ENCODE measurements at regions not wholly inside any gene's neighbourhood (a gene's known extent, or its start where the extent isn't known, plus 50 kb on each side); places are given as distances from the start of the nearest gene placed in this dataset.

- peaks cover 11% of the 10 kb centered on the region for H3K9me3 Mint-ChIP-seq
- H3K27me3 Mint-ChIP-seq (ENCODE audit: low read depth) = no peaks in the 10 kb centered on the region
- no peaks in the 10 kb centered on the region for H3K36me3 Mint-ChIP-seq (ENCODE audit: low read depth)
- H3K4me1 Mint-ChIP-seq = peaks cover 5% of the 10 kb centered on the region
- no peak overlapping the region for H3K4me3 Mint-ChIP-seq
- no peak overlapping the region for H3K27ac Mint-ChIP-seq (ENCODE audit: unreplicated experiment)
- DNase-seq (ENCODE audit: low read depth, low spot score) = no peak
- TF ChIP-seq CTCF (conservative IDR thresholded peaks at IDR 0.05) = no peak
These were observed 157.4 kb upstream of the CTNNB1 start for GRCh38 chr3:41041899-41042298.

GRCh38 chr3:41044523-41044922 is 154.8 kb upstream of the CTNNB1 start:
- Mint-ChIP-seq H3K36me3 (ENCODE audit: low read depth) (peaks cover 3% of the 10 kb centered on the region), H3K9me3 (peaks cover 23% of the 10 kb centered on the region), H3K27me3 (ENCODE audit: low read depth) (no peaks in the 10 kb centered on the region), H3K27ac (ENCODE audit: unreplicated experiment) (no peak overlapping the region), H3K4me1 (peaks cover 5% of the 10 kb centered on the region), H3K4me3 (no peak overlapping the region)
- DNase-seq (ENCODE audit: low read depth, low spot score) = no peak
- TF ChIP-seq CTCF (conservative IDR thresholded peaks at IDR 0.05) = no peak

- no peaks in the 10 kb centered on the region for H3K27me3 Mint-ChIP-seq (ENCODE audit: low read depth)
These were observed 153.8 kb upstream of the CTNNB1 start for GRCh38 chr3:41045491-41045890.

GRCh38 chr3:41050144-41050543 is 149.2 kb upstream of the CTNNB1 start:
- no peak overlapping the region for H3K4me3 Mint-ChIP-seq
- peaks cover 26% of the 10 kb centered on the region for H3K9me3 Mint-ChIP-seq
- H3K27me3 Mint-ChIP-seq (ENCODE audit: low read depth) = no peaks in the 10 kb centered on the region
- TF ChIP-seq CTCF (conservative IDR thresholded peaks at IDR 0.05) = no peak
- peaks cover 3% of the 10 kb centered on the region for H3K36me3 Mint-ChIP-seq (ENCODE audit: low read depth)
- DNase-seq (ENCODE audit: low read depth, low spot score) = no peak
- H3K27ac Mint-ChIP-seq (ENCODE audit: unreplicated experiment) = no peak overlapping the region
- no peaks in the 10 kb centered on the region for H3K4me1 Mint-ChIP-seq

More at GRCh38 chr3:41045491-41045890, 153.8 kb upstream of the CTNNB1 start:
- DNase-seq (ENCODE audit: low read depth, low spot score) = no peak
- peaks cover 3% of the 10 kb centered on the region for H3K36me3 Mint-ChIP-seq (ENCODE audit: low read depth)
- no peak overlapping the region for H3K4me3 Mint-ChIP-seq
- peaks cover 26% of the 10 kb centered on the region for H3K9me3 Mint-ChIP-seq
- peaks cover 5% of the 10 kb centered on the region for H3K4me1 Mint-ChIP-seq
- no peak overlapping the region for H3K27ac Mint-ChIP-seq (ENCODE audit: unreplicated experiment)
- TF ChIP-seq CTCF (conservative IDR thresholded peaks at IDR 0.05) = no peak

- TF ChIP-seq CTCF (conservative IDR thresholded peaks at IDR 0.05) = no peak
- Mint-ChIP-seq H3K4me1 (no peaks in the 10 kb centered on the region), H3K27ac (ENCODE audit: unreplicated experiment) (no peak overlapping the region), H3K36me3 (ENCODE audit: low read depth) (peaks cover 3% of the 10 kb centered on the region), H3K27me3 (ENCODE audit: low read depth) (no peaks in the 10 kb centered on the region), H3K4me3 (no peak overlapping the region), H3K9me3 (peaks cover 15% of the 10 kb centered on the region)
- DNase-seq (ENCODE audit: low read depth, low spot score) = no peak
These were observed 146.1 kb upstream of the CTNNB1 start for GRCh38 chr3:41053220-41053619.

GRCh38 chr3:41060106-41060505 is 139.2 kb upstream of the CTNNB1 start:
- no peak for TF ChIP-seq CTCF (conservative IDR thresholded peaks at IDR 0.05)
- Mint-ChIP-seq H3K27me3 (ENCODE audit: low read depth) (no peaks in the 10 kb centered on the region), H3K4me1 (no peaks in the 10 kb centered on the region), H3K36me3 (ENCODE audit: low read depth) (no peaks in the 10 kb centered on the region), H3K9me3 (no peaks in the 10 kb centered on the region), H3K4me3 (no peak overlapping the region), H3K27ac (ENCODE audit: unreplicated experiment) (no peak overlapping the region)
- DNase-seq (ENCODE audit: low read depth, low spot score) = no peak

Measured in neural crest cell (in vitro differentiated cells).